A673 (cell line): ENCODE measurements at regions not wholly inside any gene's neighbourhood (a gene's known extent, or its start where the extent isn't known, plus 50 kb on each side); places are given as distances from the start of the nearest gene placed in this dataset.

Source experiments
- CTCF ChIP-seq: fragments of 300-800, 200-600 bp; sonication (generic); conservative IDR thresholded peaks from 2 replicates; pipeline ENCODE4 v1.5.1; 2017; ENCODE audit warnings: low read depth, mild to moderate bottlenecking, antibody characterized with exemption, low read length, moderate library complexity, mixed read lengths
- EZH2 ChIP-seq: fragments of 200-600 bp; sonication (generic); IDR thresholded peaks from 2 replicates; pipeline ENCODE4 v1.6.1; 2017; ENCODE audit warnings: borderline replicate concordance, low read depth, mild to moderate bottlenecking, mixed read lengths, antibody characterized with exemption, low read length; ENCODE audit not compliant: poor library complexity, severe bottlenecking

GRCh38 chr7:52586704-52587103 lies 448.7 kb upstream of the POM121L12 start:
- no peak for TF ChIP-seq CTCF
- no peak for TF ChIP-seq EZH2
